Stimulated activated naive B cell treated with anti-CD40 and anti-IgM and Interleukin-4, amounts not matched to agents 10 μg/mL and 1 μg/mL and 100 μg/mL, for 72 hours (primary cell): ENCODE measurements at regions not wholly inside any gene's neighbourhood (a gene's known extent, or its start where the extent isn't known, plus 50 kb on each side); places are given as distances from the start of the nearest gene placed in this dataset.

ENCODE experiments used
- ATAC-seq, 2 donors: fragments of 150-1000 bp; cut with Tn5 transposase; replicated peaks; 2 replicates each; pipeline ENCODE4 v1.10.0; 2021; ENCODE audit warnings: moderate library complexity in 1 of 2
- DNase-seq: peaks from one replicate; pipeline ENCODE4 v3.0.0; 2021
- H3K27ac Mint-ChIP-seq: one replicate; pipeline ENCODE4 v1.8.0; 2022; ENCODE audit warnings: mild to moderate bottlenecking, mixed read lengths
- H3K27me3 Mint-ChIP-seq, 2 donors: one replicate each; pipeline ENCODE4 v1.8.0; 2022; ENCODE audit warnings: mixed read lengths in 2 of 2
- H3K36me3 Mint-ChIP-seq, 2 donors: one replicate each; pipeline ENCODE4 v1.8.0; 2022; ENCODE audit warnings: mixed read lengths in 2 of 2, mild to moderate bottlenecking in 1 of 2
- H3K4me1 Mint-ChIP-seq, 2 donors: one replicate each; pipeline ENCODE4 v1.8.0; 2022; ENCODE audit warnings: mixed read lengths in 2 of 2, mild to moderate bottlenecking in 1 of 2
- H3K4me3 Mint-ChIP-seq, 2 donors: one replicate each; pipeline ENCODE4 v1.8.0; 2022; ENCODE audit warnings: mild to moderate bottlenecking in 2 of 2, mixed read lengths in 2 of 2, moderate library complexity in 1 of 2
- H3K9me3 Mint-ChIP-seq, 2 donors: one replicate each; pipeline ENCODE4 v1.8.0; 2022; ENCODE audit warnings: mixed read lengths in 2 of 2, mild to moderate bottlenecking in 1 of 2

- Mint-ChIP-seq H3K27ac (no peak overlapping the region), H3K4me3 (no peak overlapping the region), H3K4me1 (no peaks in the 10 kb centered on the region), H3K36me3 (no peaks in the 10 kb centered on the region), H3K27me3 (no peaks in the 10 kb centered on the region), H3K9me3 (no peaks in the 10 kb centered on the region)
- ATAC-seq (no peak), DNase-seq (no peak)
Measured at GRCh38 chr14:98297567-98297966, 974.4 kb downstream of the BCL11B start.

- ATAC-seq (no peak), DNase-seq (no peak)
- Mint-ChIP-seq H3K9me3 (no peaks in the 10 kb centered on the region), H3K27me3 (no peaks in the 10 kb centered on the region), H3K4me3 (no peak overlapping the region), H3K4me1 (no peaks in the 10 kb centered on the region), H3K36me3 (no peaks in the 10 kb centered on the region), H3K27ac (no peak overlapping the region)
Measured at GRCh38 chr14:98298481-98299244, 973.3 kb downstream of the BCL11B start.

- H3K4me3 Mint-ChIP-seq, result no peak overlapping the region
- H3K27ac Mint-ChIP-seq, result no peak overlapping the region
- no peak for DNase-seq
- no peak for ATAC-seq
- peaks cover 3% of the 10 kb centered on the region in 2 donors for H3K9me3 Mint-ChIP-seq
- H3K4me1 Mint-ChIP-seq, result no peaks in the 10 kb centered on the region
- H3K27me3 Mint-ChIP-seq, result no peaks in the 10 kb centered on the region
- no peaks in the 10 kb centered on the region for H3K36me3 Mint-ChIP-seq
Measured at GRCh38 chr14:98301681-98302080, 970.3 kb downstream of the BCL11B start.

GRCh38 chr14:98304574-98304973 is 967.4 kb downstream of the BCL11B start:
- DNase-seq, result no peak
- H3K4me3 Mint-ChIP-seq, result no peak overlapping the region
- no peaks in the 10 kb centered on the region for H3K36me3 Mint-ChIP-seq
- H3K27me3 Mint-ChIP-seq, result no peaks in the 10 kb centered on the region
- H3K27ac Mint-ChIP-seq, result no peak overlapping the region
- H3K4me1 Mint-ChIP-seq, result no peaks in the 10 kb centered on the region
- no peak for ATAC-seq
- peaks cover 3 to 4% of the 10 kb centered on the region in 2 donors for H3K9me3 Mint-ChIP-seq

- Mint-ChIP-seq H3K36me3 (no peaks in the 10 kb centered on the region), H3K4me1 (no peaks in the 10 kb centered on the region), H3K9me3 (peaks cover 3 to 9% of the 10 kb centered on the region in 2 donors), H3K4me3 (no peak overlapping the region), H3K27ac (no peak overlapping the region), H3K27me3 (no peaks in the 10 kb centered on the region)
- ATAC-seq (no peak), DNase-seq (no peak)
Measured at GRCh38 chr14:98309591-98309990, 962.4 kb downstream of the BCL11B start.

- Mint-ChIP-seq H3K9me3 (peaks cover 0 to 5% of the 10 kb centered on the region in 2 donors), H3K4me1 (no peaks in the 10 kb centered on the region), H3K4me3 (no peak overlapping the region), H3K36me3 (no peaks in the 10 kb centered on the region), H3K27ac (no peak overlapping the region), H3K27me3 (no peaks in the 10 kb centered on the region)
- no peak for ATAC-seq
- DNase-seq, result no peak
Measured at GRCh38 chr14:98312006-98312405, 960.0 kb downstream of the BCL11B start.

- H3K36me3 Mint-ChIP-seq, result no peaks in the 10 kb centered on the region
- no peak overlapping the region for H3K27ac Mint-ChIP-seq
- H3K9me3 Mint-ChIP-seq, result peaks cover 8% of the 10 kb centered on the region in 2 donors
- no peaks in the 10 kb centered on the region for H3K4me1 Mint-ChIP-seq
- DNase-seq (no peak), ATAC-seq (no peak)
- no peaks in the 10 kb centered on the region for H3K27me3 Mint-ChIP-seq
- H3K4me3 Mint-ChIP-seq, result no peak overlapping the region
Measured at GRCh38 chr14:98321841-98322240, 950.2 kb downstream of the BCL11B start.

- Mint-ChIP-seq H3K27me3 (no peaks in the 10 kb centered on the region), H3K36me3 (no peaks in the 10 kb centered on the region), H3K27ac (no peak overlapping the region), H3K9me3 (peaks cover 6 to 7% of the 10 kb centered on the region in 2 donors), H3K4me3 (no peak overlapping the region), H3K4me1 (no peaks in the 10 kb centered on the region)
- ATAC-seq (no peak), DNase-seq (no peak)
Measured at GRCh38 chr14:98323836-98324235, 948.2 kb downstream of the BCL11B start.

GRCh38 chr14:98325761-98326160 is 946.2 kb downstream of the BCL11B start:
- no peak overlapping the region for H3K27ac Mint-ChIP-seq
- H3K4me3 Mint-ChIP-seq, result no peak overlapping the region
- ATAC-seq (no peak), DNase-seq (no peak)
- H3K27me3 Mint-ChIP-seq, result no peaks in the 10 kb centered on the region
- H3K4me1 Mint-ChIP-seq, result no peaks in the 10 kb centered on the region
- H3K9me3 Mint-ChIP-seq, result peaks cover 7 to 12% of the 10 kb centered on the region in 2 donors
- no peaks in the 10 kb centered on the region for H3K36me3 Mint-ChIP-seq

GRCh38 chr14:98328496-98328895 is 943.5 kb downstream of the BCL11B start:
- ATAC-seq, result no peak
- no peaks in the 10 kb centered on the region for H3K27me3 Mint-ChIP-seq
- H3K9me3 Mint-ChIP-seq, result peaks cover 7 to 10% of the 10 kb centered on the region in 2 donors
- H3K36me3 Mint-ChIP-seq, result no peaks in the 10 kb centered on the region
- H3K4me1 Mint-ChIP-seq, result no peaks in the 10 kb centered on the region
- no peak overlapping the region for H3K27ac Mint-ChIP-seq
- no peak for DNase-seq
- H3K4me3 Mint-ChIP-seq, result no peak overlapping the region

GRCh38 chr14:98334186-98334585 is 937.8 kb downstream of the BCL11B start:
- no peak for ATAC-seq
- no peak overlapping the region for H3K27ac Mint-ChIP-seq
- no peaks in the 10 kb centered on the region for H3K36me3 Mint-ChIP-seq
- H3K4me1 Mint-ChIP-seq, result no peaks in the 10 kb centered on the region
- H3K27me3 Mint-ChIP-seq, result no peaks in the 10 kb centered on the region
- H3K9me3 Mint-ChIP-seq, result peaks cover 3 to 8% of the 10 kb centered on the region in 2 donors
- no peak overlapping the region for H3K4me3 Mint-ChIP-seq
- no peak for DNase-seq

- ATAC-seq (no peak), DNase-seq (no peak)
- Mint-ChIP-seq H3K36me3 (no peaks in the 10 kb centered on the region), H3K4me1 (no peaks in the 10 kb centered on the region), H3K4me3 (no peak overlapping the region), H3K9me3 (peaks cover 4 to 9% of the 10 kb centered on the region in 2 donors), H3K27ac (no peak overlapping the region), H3K27me3 (no peaks in the 10 kb centered on the region)
Measured at GRCh38 chr14:98341211-98341610, 930.8 kb downstream of the BCL11B start.

GRCh38 chr14:98345161-98345560 is 926.8 kb downstream of the BCL11B start:
- Mint-ChIP-seq H3K9me3 (peaks cover 4 to 6% of the 10 kb centered on the region in 2 donors), H3K4me1 (no peaks in the 10 kb centered on the region), H3K27ac (no peak overlapping the region), H3K4me3 (no peak overlapping the region), H3K36me3 (no peaks in the 10 kb centered on the region), H3K27me3 (no peaks in the 10 kb centered on the region)
- no peak for ATAC-seq
- DNase-seq, result no peak

GRCh38 chr14:98347686-98348085 is 924.3 kb downstream of the BCL11B start:
- H3K36me3 Mint-ChIP-seq, result no peaks in the 10 kb centered on the region
- no peaks in the 10 kb centered on the region for H3K27me3 Mint-ChIP-seq
- no peak for ATAC-seq
- no peak for DNase-seq
- H3K27ac Mint-ChIP-seq, result no peak overlapping the region
- H3K9me3 Mint-ChIP-seq, result peaks cover 0 to 3% of the 10 kb centered on the region in 2 donors
- no peaks in the 10 kb centered on the region for H3K4me1 Mint-ChIP-seq
- H3K4me3 Mint-ChIP-seq, result no peak overlapping the region

- H3K36me3 Mint-ChIP-seq, result no peaks in the 10 kb centered on the region
- DNase-seq, result no peak
- ATAC-seq, result no peak
- no peaks in the 10 kb centered on the region for H3K27me3 Mint-ChIP-seq
- no peak overlapping the region for H3K27ac Mint-ChIP-seq
- H3K4me3 Mint-ChIP-seq, result no peak overlapping the region
- no peaks in the 10 kb centered on the region for H3K4me1 Mint-ChIP-seq
- H3K9me3 Mint-ChIP-seq, result peaks cover 0 to 3% of the 10 kb centered on the region in 2 donors
Measured at GRCh38 chr14:98348505-98348904, 923.5 kb downstream of the BCL11B start.
